PC-9 (cell line): ENCODE measurements at regions not wholly inside any gene's neighbourhood (a gene's known extent, or its start where the extent isn't known, plus 50 kb on each side); places are given as distances from the start of the nearest gene placed in this dataset.

Experiments
- EZH2 ChIP-seq: fragments of 200-600 bp; sonication (generic); IDR thresholded peaks from 2 replicates; pipeline ENCODE4 v1.8.0; 2017; ENCODE audit warnings: antibody characterized with exemption, low read depth
- TF ChIP-seq, protein P1 (sequence below): fragments of 200-600 bp; sonication (generic); conservative IDR thresholded peaks from 2 replicates; pipeline ENCODE4 v1.6.1; 2017; ENCODE audit warnings: mixed run types, antibody characterized with exemption, mild to moderate bottlenecking, moderate library complexity

DNA sequence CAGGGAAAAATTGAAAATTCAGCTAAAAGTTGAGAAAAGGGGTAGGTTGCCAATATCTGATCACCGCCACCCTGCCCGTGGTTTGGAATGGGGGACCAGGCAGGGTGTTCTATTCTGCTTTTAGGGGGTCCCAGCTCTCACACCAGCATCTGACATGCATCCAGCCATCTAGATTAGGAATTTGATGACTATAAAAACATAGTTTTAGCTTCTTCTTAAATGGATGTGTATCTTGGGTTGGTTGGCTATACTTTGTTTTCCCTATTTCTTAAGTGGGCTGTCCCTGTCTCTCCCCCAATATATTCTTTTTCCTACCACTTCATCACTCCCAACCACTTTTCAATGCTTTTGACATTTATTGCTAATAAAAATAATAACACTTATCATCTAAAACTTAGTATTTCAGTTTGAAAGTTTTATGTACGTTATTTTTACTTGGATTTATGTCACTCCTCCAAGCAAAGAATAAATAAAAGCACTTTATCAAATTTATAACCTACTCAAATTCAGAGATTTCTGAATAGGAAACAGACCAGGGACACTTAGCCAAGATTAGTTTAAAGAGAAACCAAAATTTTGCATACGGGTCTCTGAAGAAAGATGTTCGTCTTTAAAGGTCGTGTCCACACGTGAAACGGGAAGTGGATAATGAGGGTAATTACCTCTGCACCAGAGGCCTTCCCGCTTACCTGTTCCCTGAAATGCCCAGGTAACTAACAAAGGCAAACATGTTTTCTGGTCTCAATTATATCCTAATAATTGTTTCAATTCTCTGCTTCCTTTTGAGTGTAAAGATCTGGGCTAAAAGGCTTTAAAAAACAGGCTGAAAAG, 233.2 kb upstream of the AUTS2 start:
- TF ChIP-seq, protein P1, sequence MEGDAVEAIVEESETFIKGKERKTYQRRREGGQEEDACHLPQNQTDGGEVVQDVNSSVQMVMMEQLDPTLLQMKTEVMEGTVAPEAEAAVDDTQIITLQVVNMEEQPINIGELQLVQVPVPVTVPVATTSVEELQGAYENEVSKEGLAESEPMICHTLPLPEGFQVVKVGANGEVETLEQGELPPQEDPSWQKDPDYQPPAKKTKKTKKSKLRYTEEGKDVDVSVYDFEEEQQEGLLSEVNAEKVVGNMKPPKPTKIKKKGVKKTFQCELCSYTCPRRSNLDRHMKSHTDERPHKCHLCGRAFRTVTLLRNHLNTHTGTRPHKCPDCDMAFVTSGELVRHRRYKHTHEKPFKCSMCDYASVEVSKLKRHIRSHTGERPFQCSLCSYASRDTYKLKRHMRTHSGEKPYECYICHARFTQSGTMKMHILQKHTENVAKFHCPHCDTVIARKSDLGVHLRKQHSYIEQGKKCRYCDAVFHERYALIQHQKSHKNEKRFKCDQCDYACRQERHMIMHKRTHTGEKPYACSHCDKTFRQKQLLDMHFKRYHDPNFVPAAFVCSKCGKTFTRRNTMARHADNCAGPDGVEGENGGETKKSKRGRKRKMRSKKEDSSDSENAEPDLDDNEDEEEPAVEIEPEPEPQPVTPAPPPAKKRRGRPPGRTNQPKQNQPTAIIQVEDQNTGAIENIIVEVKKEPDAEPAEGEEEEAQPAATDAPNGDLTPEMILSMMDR, result no peak
- no peak for TF ChIP-seq EZH2
